ENCODE measurements at regions not wholly inside any gene's neighbourhood (a gene's known extent, or its start where the extent isn't known, plus 50 kb on each side); places are given as distances from the start of the nearest gene placed in this dataset.

DNA sequence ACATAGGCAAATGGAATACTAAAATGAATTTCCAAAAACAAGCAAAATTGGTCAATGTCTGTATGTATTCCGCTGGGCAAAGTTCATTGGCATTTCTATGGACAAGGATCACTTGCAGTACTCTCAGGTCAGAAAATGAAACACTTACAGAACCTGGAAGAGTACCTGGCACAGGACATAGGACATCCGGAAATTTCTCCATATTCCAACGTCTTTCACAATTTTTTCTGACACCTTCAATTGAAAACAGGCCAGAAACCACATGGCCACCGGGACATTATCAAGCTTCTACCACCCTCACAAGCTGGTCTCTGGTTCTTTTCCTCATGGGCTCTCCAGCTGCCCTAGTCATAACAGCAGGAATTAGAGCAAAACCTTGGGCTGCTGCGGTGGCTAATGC lies 96.9 kb upstream of the MSH6 start:
- TF ChIP-seq, protein P1, sequence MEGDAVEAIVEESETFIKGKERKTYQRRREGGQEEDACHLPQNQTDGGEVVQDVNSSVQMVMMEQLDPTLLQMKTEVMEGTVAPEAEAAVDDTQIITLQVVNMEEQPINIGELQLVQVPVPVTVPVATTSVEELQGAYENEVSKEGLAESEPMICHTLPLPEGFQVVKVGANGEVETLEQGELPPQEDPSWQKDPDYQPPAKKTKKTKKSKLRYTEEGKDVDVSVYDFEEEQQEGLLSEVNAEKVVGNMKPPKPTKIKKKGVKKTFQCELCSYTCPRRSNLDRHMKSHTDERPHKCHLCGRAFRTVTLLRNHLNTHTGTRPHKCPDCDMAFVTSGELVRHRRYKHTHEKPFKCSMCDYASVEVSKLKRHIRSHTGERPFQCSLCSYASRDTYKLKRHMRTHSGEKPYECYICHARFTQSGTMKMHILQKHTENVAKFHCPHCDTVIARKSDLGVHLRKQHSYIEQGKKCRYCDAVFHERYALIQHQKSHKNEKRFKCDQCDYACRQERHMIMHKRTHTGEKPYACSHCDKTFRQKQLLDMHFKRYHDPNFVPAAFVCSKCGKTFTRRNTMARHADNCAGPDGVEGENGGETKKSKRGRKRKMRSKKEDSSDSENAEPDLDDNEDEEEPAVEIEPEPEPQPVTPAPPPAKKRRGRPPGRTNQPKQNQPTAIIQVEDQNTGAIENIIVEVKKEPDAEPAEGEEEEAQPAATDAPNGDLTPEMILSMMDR (IDR thresholded peaks at IDR 0.05; ENCODE audit: insufficient read depth, low read length, severe bottlenecking) = no peak
- FAIRE-seq (no peak), DNase-seq (ENCODE audit: low read depth) (no peak)
- Histone ChIP-seq H3K27me3 (ENCODE audit: control insufficient read depth, insufficient read depth, low read length) (no peaks in the 10 kb centered on the region), H3K4me3 (ENCODE audit: low read depth, low read length) (no peak overlapping the region), H3K36me3 (ENCODE audit: control insufficient read depth, insufficient read depth, low read length) (no peaks in the 10 kb centered on the region)

DNA sequence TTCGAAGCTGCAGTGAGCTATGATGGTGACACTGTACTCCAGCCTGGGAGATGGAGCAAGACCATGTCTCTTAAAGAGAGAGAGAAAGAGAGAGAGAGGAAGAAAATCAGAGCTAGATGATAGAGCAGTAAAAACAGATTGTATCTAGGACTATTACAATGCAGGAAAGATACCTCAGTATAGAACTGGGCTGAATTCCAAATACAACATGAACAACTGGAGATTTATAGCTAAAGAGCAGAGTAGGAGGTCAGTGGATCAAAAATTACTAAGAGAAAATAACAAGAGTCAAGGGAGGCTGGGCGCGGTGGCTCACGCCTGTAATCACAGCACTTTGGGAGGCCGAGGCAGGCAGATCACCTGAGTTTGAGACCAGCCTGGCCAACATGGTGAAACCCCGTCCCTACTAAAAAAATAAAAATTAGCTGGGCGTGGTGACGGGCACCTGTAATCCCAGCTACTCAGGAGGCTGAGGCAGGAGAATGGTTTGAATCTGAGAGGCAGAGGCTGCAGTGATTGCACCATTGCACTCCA lies 100.7 kb upstream of the MSH6 start:
- FAIRE-seq = no peak
- TF ChIP-seq, protein P1 (IDR thresholded peaks at IDR 0.05; ENCODE audit: insufficient read depth, low read length, severe bottlenecking) = no peak
- no peak overlapping the region for H3K4me3 ChIP-seq (ENCODE audit: low read depth, low read length)
- no peak for DNase-seq (ENCODE audit: low read depth)
- no peaks in the 10 kb centered on the region for H3K36me3 ChIP-seq (ENCODE audit: control insufficient read depth, insufficient read depth, low read length)
- no peaks in the 10 kb centered on the region for H3K27me3 ChIP-seq (ENCODE audit: control insufficient read depth, insufficient read depth, low read length)

DNA sequence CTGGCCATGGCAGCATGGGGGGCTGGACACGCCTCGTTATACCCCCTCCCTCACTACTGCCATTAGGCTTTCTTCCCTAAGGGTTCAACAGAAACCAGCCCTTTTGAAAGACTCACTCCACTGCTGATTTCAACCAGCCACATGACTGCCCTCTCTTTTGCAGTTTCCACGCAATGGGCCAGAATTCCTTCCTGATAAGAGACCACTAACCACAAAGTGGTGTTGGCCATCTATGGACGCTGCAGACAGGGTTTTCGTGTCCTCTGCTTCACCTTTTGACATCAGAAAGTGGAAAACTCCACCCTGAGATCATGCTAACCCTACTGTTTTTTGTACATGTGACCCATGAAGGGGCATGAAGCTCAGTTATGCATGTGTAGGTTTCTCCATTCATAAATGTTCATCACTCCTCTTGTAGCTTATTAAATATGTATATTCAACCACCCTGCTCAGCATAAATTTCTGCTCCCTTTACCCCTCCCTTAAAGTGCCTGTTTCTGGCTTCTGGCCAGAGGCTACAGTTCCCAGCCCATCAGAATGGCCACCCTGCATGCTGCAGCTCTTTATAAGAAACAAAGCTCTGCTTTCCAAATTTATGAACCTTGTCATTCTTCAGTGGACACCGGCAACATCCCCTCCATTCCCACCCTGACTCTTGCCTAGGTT lies 105.6 kb upstream of the KCNK12 start:
- DNase-seq (ENCODE audit: low read depth) (no peak), FAIRE-seq (no peak)
- Histone ChIP-seq H3K36me3 (ENCODE audit: control insufficient read depth, insufficient read depth, low read length) (no peaks in the 10 kb centered on the region), H3K27me3 (ENCODE audit: control insufficient read depth, insufficient read depth, low read length) (no peaks in the 10 kb centered on the region), H3K4me3 (ENCODE audit: low read depth, low read length) (no peak overlapping the region)
- TF ChIP-seq, protein P1 (IDR thresholded peaks at IDR 0.05; ENCODE audit: insufficient read depth, low read length, severe bottlenecking) = no peak

DNA sequence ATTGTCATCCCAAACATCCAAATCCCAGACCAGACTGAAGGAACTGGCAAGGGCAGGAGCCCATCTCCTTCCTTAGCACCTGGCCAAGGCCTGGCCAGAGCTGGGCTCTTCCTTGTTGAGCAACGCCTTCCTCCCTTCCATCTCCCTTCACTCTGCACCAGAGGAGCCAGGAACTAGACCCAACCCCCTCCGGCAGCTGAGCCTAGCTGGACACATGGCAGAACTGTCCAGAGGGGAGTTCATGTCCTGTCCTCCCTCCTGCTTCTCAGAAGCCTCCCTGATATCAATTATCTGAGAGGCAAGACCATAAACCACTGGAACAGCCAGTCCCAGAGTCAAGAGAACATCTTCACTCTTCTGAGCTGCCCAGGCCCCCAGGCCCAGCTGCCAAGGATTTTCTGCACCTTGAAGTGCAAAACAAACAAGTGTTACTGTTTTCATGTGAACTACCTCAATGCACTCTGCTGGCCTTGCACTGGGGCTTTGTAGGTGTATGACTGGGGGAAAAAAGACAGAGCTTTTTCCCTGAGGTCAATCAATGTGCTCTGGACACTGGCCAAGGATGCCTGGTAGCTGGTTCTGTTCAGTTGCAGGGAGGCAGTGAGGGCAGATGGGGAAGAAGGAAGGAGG lies 104.5 kb upstream of the KCNK12 start:
- TF ChIP-seq, protein P1 (IDR thresholded peaks at IDR 0.05; ENCODE audit: insufficient read depth, low read length, severe bottlenecking) = no peak
- no peak for DNase-seq (ENCODE audit: low read depth)
- FAIRE-seq = no peak
- Histone ChIP-seq H3K27me3 (ENCODE audit: control insufficient read depth, insufficient read depth, low read length) (no peaks in the 10 kb centered on the region), H3K36me3 (ENCODE audit: control insufficient read depth, insufficient read depth, low read length) (no peaks in the 10 kb centered on the region), H3K4me3 (ENCODE audit: low read depth, low read length) (no peak overlapping the region)

DNA sequence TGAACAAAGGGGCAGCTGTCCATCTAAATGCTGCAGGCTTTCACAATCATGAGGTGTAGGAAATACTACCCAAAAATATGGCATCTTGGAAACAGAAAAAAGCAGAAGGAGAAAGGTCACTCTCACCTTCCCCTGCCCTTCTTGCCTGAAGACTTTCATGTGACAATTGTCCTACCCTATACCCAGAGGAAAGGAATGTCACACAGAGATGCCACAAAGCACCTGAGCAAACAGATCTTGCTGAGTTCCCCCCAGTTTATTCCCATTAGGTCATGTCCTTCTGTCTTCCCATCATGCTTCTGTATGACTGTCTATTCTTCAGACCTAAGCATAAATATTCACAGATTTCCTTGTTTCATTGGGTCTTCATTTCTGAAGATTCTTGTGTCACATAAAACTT lies 95.5 kb upstream of the KCNK12 start:
- DNase-seq (ENCODE audit: low read depth) (no peak), FAIRE-seq (no peak)
- no peaks in the 10 kb centered on the region for H3K36me3 ChIP-seq (ENCODE audit: control insufficient read depth, insufficient read depth, low read length)
- H3K4me3 ChIP-seq (ENCODE audit: low read depth, low read length) = no peak overlapping the region
- TF ChIP-seq, protein P1 (IDR thresholded peaks at IDR 0.05; ENCODE audit: insufficient read depth, low read length, severe bottlenecking) = no peak
- no peaks in the 10 kb centered on the region for H3K27me3 ChIP-seq (ENCODE audit: control insufficient read depth, insufficient read depth, low read length)
